A673 (cell line): ENCODE measurements at regions not wholly inside any gene's neighbourhood (a gene's known extent, or its start where the extent isn't known, plus 50 kb on each side); places are given as distances from the start of the nearest gene placed in this dataset.
A peak's percentile ranks its signal among the peaks of the same experiment; 100 is the strongest.

Experiments used
- BruUV-seq: library from RNA; stranded (reverse); fragments of 400-500 nt; replicated peaks from 2 replicates; lab custom pipeline; 2021; lab: Mats Ljungman, UMichigan
- CTCF ChIA-PET: fragments of 300-600 bp; sonication (Branson Sonifier 250); formaldehyde crosslinking; loops from one replicate; lab custom pipeline; 2022; ENCODE audit warnings: antibody characterized with exemption; lab: Charles Lee
- POLR2A ChIA-PET: fragments of 300-600 bp; sonication (Branson Sonifier 250); formaldehyde crosslinking; loops from one replicate; lab custom pipeline; 2022; ENCODE audit warnings: antibody characterized with exemption; ENCODE audit not compliant: low non-redundant PET; lab: Charles Lee
- DNase-seq: peaks from one replicate; pipeline ENCODE4 v3.0.0-alpha.2; 2015; ENCODE audit warnings: low spot score
- H3K27ac ChIP-seq: fragments of 200-600 bp; sonication (generic); 2 replicates; pipeline ENCODE4 v1.5.1; 2016; ENCODE audit warnings: mixed run types, low read depth, mild to moderate bottlenecking, mixed read lengths, antibody characterized with exemption, low read length; ENCODE audit not compliant: poor library complexity, severe bottlenecking
- H3K27me3 ChIP-seq: fragments of 200-600 bp; sonication (generic); replicated peaks from 2 replicates; pipeline ENCODE4 v1.6.1; 2017; ENCODE audit warnings: mixed run types, low read depth, mild to moderate bottlenecking, mixed read lengths, antibody characterized with exemption, low read length; ENCODE audit not compliant: insufficient read depth, poor library complexity
- H3K36me3 ChIP-seq: fragments of 200-600 bp; sonication (generic); 2 replicates; pipeline ENCODE4 v1.6.1; 2016; ENCODE audit warnings: mixed run types, mild to moderate bottlenecking, mixed read lengths, antibody characterized with exemption, low read length; ENCODE audit not compliant: insufficient read depth, poor library complexity, severe bottlenecking
- H3K4me1 ChIP-seq: fragments of 200-600 bp; sonication (generic); 2 replicates; pipeline ENCODE4 v1.6.1; 2017; ENCODE audit warnings: mixed run types, mild to moderate bottlenecking, mixed read lengths, antibody characterized with exemption, low read length; ENCODE audit not compliant: insufficient read depth, poor library complexity, severe bottlenecking
- H3K4me3 ChIP-seq: fragments of 200-600 bp; sonication (generic); 2 replicates; pipeline ENCODE4 v1.5.1; 2016; ENCODE audit warnings: low read depth, mixed run types, mild to moderate bottlenecking, mixed read lengths, low read length; ENCODE audit not compliant: poor library complexity, severe bottlenecking
- H3K9me3 ChIP-seq: fragments of 200-600 bp; sonication (generic); 2 replicates; pipeline ENCODE4 v1.6.1; 2016; ENCODE audit warnings: mixed run types, low read depth, mild to moderate bottlenecking, mixed read lengths, antibody characterized with exemption, low read length; ENCODE audit not compliant: poor library complexity, severe bottlenecking
- EZH2 ChIP-seq: fragments of 200-600 bp; sonication (generic); IDR thresholded peaks from 2 replicates; pipeline ENCODE4 v1.6.1; 2017; ENCODE audit warnings: borderline replicate concordance, low read depth, mild to moderate bottlenecking, mixed read lengths, antibody characterized with exemption, low read length; ENCODE audit not compliant: poor library complexity, severe bottlenecking
- intact Hi-C: fragments of 100-400 bp; cut with micrococcal nuclease; formaldehyde crosslinking; loops from one replicate; pipeline ENCODE4 v1.10.0; 2022; ENCODE audit not compliant: unreplicated experiment
- TF ChIP-seq, protein P1 (sequence below): fragments of 300-800, 200-600 bp; sonication (generic); conservative IDR thresholded peaks from 2 replicates; pipeline ENCODE4 v1.5.1; 2017; ENCODE audit warnings: low read depth, mild to moderate bottlenecking, antibody characterized with exemption, low read length, moderate library complexity, mixed read lengths

GRCh38 chr11:135031205-135031989 lies 619.4 kb upstream of the B3GAT1 start:
- ChIA-PET CTCF (no interaction called here), POLR2A (no interaction called here)
- no peak for DNase-seq
- no peaks in the 10 kb centered on the region for H3K9me3 ChIP-seq
- peaks cover 6% of the 10 kb centered on the region for H3K4me1 ChIP-seq
- H3K36me3 ChIP-seq, result no peaks in the 10 kb centered on the region
- H3K27ac ChIP-seq, result no peak overlapping the region
- no peak for TF ChIP-seq EZH2
- TF ChIP-seq, protein P1, sequence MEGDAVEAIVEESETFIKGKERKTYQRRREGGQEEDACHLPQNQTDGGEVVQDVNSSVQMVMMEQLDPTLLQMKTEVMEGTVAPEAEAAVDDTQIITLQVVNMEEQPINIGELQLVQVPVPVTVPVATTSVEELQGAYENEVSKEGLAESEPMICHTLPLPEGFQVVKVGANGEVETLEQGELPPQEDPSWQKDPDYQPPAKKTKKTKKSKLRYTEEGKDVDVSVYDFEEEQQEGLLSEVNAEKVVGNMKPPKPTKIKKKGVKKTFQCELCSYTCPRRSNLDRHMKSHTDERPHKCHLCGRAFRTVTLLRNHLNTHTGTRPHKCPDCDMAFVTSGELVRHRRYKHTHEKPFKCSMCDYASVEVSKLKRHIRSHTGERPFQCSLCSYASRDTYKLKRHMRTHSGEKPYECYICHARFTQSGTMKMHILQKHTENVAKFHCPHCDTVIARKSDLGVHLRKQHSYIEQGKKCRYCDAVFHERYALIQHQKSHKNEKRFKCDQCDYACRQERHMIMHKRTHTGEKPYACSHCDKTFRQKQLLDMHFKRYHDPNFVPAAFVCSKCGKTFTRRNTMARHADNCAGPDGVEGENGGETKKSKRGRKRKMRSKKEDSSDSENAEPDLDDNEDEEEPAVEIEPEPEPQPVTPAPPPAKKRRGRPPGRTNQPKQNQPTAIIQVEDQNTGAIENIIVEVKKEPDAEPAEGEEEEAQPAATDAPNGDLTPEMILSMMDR, result no peak
- intact Hi-C loops, result no loop called here
- no peaks in the 10 kb centered on the region for H3K27me3 ChIP-seq
- H3K4me3 ChIP-seq, result no peak overlapping the region
- no TSS peak for BruUV-seq

DNA sequence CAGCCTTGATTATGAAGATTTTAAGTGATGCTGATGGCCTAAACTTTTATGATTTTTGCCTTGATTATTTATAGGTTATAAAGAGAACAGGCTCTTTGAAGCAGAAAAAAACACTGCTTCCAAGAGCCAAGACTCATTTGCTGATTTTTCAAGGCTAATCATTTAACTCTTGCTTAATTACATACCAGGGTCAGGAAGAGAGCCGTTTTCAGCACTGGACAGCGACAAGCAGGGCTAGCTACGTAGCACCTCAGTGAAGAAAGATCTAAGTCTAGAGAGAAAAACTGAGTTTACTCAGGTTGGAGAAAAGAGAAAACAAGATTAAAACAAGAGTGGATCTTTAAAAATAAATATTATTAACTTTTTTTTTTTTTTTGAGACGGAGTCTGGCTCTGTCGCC lies 615.4 kb upstream of the B3GAT1 start:
- intact Hi-C loops, result no loop called here
- Histone ChIP-seq H3K27ac (no peak overlapping the region), H3K4me1 (no peaks in the 10 kb centered on the region), H3K9me3 (no peaks in the 10 kb centered on the region), H3K4me3 (no peak overlapping the region), H3K27me3 (no peaks in the 10 kb centered on the region), H3K36me3 (no peaks in the 10 kb centered on the region)
- BruUV-seq, result no TSS peak
- ChIA-PET CTCF (interaction anchor here (0.7 kb wide), 1 partner anchor 206 kb away, joined by 3 read pairs; no protein-coding TSS in a partner anchor), POLR2A (no interaction called here)
- DNase-seq, result peak; percentile 53
- no peak for TF ChIP-seq EZH2
- TF ChIP-seq, protein P1, result no peak

GRCh38 chr11:135023499-135023898 lies 611.5 kb upstream of the B3GAT1 start:
- ChIA-PET CTCF (no interaction called here), POLR2A (no interaction called here)
- no peak for DNase-seq
- Histone ChIP-seq H3K4me1 (no peaks in the 10 kb centered on the region), H3K4me3 (no peak overlapping the region), H3K27me3 (no peaks in the 10 kb centered on the region), H3K36me3 (no peaks in the 10 kb centered on the region), H3K9me3 (peaks cover 4% of the 10 kb centered on the region), H3K27ac (no peak overlapping the region)
- BruUV-seq, result no TSS peak
- TF ChIP-seq, protein P1, result no peak
- intact Hi-C loops, result no loop called here
